ENCODE measurements at regions not wholly inside any gene's neighbourhood (a gene's known extent, or its start where the extent isn't known, plus 50 kb on each side); places are given as distances from the start of the nearest gene placed in this dataset.
"Not testable (repeated sequence)": the region's sequence is repeated elsewhere in the genome, so short reads cannot be mapped to it uniquely, and the experiment has no call there.

DNA sequence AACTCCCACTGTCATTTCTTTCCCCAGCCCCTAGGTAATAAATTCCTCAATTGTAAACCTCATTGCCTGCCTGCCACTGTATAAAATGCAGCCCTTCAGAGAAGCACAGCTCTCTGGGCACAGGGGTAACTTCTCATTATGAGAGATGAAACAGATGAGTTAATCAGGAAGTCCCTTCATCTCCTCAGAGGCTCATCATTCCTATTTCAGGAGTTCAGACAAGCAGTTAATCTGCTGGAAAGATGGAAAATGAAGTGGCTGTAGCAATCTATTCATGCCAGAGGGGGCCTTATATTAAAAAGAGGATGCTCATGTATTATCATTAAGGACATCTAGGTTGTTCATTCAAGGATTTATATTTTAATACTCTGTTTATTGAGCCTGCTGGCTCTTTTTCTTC is 519.5 kb upstream of the LMCD1 start:
- intact Hi-C loops (cut with DNase I): no loop called here
- no peak for DNase-seq

DNA sequence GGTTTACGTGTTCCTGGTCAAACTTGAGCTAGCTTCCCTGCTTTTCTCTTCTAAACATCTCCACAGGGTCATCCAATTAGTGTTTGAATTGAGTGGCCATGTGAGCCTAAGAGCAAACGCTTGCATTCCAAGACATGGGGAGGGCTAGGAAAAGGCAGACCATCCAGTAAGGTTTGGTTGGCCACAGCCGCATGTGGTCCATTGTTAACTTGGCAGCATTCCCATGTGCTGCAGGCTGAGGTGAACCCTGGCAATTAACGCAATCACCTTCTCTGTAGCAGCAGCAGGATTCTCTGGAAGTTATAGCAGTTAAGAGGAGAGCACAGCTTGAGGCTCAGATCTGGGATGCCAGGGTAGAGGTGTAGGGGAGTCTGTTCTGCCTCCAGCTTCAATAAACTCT is 502.2 kb upstream of the LMCD1 start:
- intact Hi-C loops (cut with DNase I): no loop called here
- DNase-seq: no peak

- intact Hi-C loops (cut with DNase I): no loop called here
- DNase-seq: no peak
Observed at GRCh38 chr3:8001307-8001706, 500.3 kb upstream of the LMCD1 start.

DNA sequence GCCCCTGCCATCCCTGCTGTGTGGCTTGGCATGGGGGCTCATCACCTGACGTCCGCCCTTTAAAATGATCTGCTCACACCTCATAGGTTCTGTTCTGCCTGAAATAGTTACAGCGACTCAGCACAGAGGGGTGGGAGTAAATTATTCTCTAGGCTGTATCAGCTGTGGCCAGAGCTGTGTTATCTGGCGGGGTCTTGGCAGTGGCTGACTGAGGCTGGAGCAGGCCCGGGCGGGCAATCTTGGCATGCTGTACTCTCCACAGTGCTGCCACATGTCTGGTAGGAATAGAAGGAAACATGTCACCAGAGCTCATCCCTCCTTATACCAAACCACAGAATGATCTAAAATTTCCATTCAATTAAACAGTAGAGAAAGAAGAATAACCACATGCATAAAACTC is 499.9 kb upstream of the LMCD1 start:
- intact Hi-C loops (cut with DNase I): no loop called here
- peak in 1 of 10 donors; percentile 54 for DNase-seq

- no peak for DNase-seq
- intact Hi-C loops (cut with DNase I): no loop called here
Observed at GRCh38 chr3:8011902-8012301, 489.7 kb upstream of the LMCD1 start.

- DNase-seq: peak in 1 of 10 donors; percentile 39
- intact Hi-C loops (cut with DNase I): no loop called here
Observed at GRCh38 chr3:8020047-8020841, 481.4 kb upstream of the LMCD1 start.

DNA sequence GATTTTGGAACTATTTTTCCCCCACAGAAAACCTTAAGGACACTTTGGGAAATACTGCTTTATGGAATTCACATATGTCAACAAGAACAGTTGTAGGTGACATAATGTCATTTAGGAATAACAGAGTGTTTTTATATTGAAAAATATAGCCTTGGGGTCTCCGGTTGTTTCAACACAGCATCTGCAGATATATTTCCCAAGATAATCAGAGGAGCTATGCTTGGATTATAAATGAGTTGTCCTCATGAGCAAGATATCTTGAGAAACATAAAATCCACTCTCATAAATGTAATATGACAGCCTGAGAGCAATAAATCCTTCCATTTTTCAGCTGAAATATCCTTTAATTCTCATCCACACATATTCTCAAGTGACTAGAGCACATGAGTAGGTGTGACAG is 473.7 kb upstream of the LMCD1 start:
- DNase-seq: no peak
- intact Hi-C loops (cut with DNase I): no loop called here

GRCh38 chr3:8050283-8050682 is 451.3 kb upstream of the LMCD1 start:
- intact Hi-C loops (cut with DNase I): no loop called here
- no peak for DNase-seq

- intact Hi-C loops (cut with DNase I): no loop called here
- DNase-seq: peak in 3 of 10 donors; percentile 2 to 54 (median 8)
Observed at GRCh38 chr3:8052659-8053058, 449.0 kb upstream of the LMCD1 start.

- peak in 2 of 10 donors; percentile 50 to 62 for DNase-seq
Observed at GRCh38 chr3:8068135-8068534, 433.5 kb upstream of the LMCD1 start.

GRCh38 chr3:8069471-8069870 is 432.2 kb upstream of the LMCD1 start:
- no peak for DNase-seq
- intact Hi-C loops (cut with DNase I): no loop called here

More at GRCh38 chr3:8068135-8068534, 433.5 kb upstream of the LMCD1 start:
- intact Hi-C loops (cut with DNase I): not testable (repeated sequence)

DNA sequence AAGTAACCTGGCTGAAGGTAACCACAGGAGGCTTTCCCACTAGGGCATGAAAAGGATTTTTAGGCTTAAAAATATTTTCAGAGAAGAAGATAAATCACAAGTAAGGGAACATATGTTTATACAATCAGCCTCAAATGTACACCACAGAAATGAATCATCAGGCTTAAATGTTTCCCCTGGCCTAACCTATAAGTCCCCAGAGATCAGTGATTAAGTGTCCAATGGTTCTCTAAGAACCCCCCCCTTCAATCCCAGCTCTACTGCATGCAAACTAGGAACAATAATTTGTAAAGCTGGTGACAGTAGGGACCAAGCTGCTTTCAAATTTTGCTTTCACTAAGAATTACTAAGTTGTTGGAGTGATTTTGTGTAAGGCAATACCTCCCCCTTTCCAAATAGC is 431.6 kb upstream of the LMCD1 start:
- intact Hi-C loops (cut with DNase I): no loop called here
- DNase-seq: no peak

DNA sequence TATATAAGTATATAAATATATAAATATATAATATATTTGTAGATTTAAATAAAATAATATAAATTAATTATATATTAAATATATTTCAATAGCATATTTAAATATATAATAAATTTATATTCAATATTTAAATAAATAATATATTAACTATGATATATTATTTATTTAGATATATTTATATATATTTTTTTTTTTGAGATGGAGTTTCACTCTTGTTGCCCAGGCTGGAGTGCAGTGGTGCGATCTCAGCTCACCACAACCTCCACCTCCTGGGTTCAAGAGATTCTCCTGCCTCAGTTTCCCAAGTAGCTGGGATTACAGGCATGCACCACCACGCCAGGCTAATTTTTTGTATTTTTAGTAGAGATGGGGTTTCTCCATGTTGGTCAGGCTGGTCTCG is 426.9 kb upstream of the LMCD1 start:
- intact Hi-C loops (cut with DNase I); DNase-seq: not testable (repeated sequence)

GRCh38 chr3:8077126-8077525 is 424.5 kb upstream of the LMCD1 start:
- DNase-seq: no peak
- intact Hi-C loops (cut with DNase I): no loop called here

DNA sequence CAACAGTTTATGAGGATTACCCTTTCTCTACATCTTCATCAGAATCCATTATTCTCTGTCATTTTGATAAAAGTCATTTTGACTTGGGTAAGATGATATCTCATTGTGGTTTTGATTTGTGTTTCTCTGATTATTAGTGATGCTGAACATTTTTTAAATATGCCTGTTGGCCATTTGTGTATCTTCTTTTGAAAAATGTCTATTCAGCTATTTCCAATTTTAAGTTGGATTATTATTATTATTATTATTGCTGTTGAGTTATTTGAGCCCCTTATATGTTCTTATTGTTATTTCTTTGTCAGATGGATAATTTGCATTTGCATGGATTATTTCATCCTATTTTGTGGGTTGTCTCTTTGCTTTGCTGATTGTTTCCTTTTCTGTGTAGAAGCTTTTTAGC is 421.2 kb upstream of the LMCD1 start:
- no peak for DNase-seq
- intact Hi-C loops (cut with DNase I): no loop called here

- intact Hi-C loops (cut with DNase I): no loop called here
- no peak for DNase-seq
Observed at GRCh38 chr3:8085498-8085897, 416.1 kb upstream of the LMCD1 start.

DNA sequence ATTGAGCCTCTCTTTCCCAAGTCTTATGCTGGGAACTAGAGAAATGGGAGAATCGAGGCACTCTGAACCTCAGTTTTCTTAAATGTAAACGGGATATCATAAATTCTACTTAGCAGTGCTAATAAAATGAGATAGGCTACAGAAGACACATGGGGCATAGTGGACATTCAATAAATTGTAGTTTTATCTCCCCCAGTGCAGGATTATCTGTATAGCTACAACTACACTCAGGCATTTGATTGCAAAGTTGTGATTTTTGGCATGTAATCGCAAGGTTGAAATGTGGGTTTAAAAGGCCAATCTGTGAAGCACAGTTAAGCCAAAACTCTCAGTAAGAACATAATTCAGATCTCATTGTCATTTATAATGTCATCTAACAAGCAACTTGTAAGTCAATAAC is 413.7 kb upstream of the LMCD1 start:
- no peak for DNase-seq
- intact Hi-C loops (cut with DNase I): no loop called here

DNA sequence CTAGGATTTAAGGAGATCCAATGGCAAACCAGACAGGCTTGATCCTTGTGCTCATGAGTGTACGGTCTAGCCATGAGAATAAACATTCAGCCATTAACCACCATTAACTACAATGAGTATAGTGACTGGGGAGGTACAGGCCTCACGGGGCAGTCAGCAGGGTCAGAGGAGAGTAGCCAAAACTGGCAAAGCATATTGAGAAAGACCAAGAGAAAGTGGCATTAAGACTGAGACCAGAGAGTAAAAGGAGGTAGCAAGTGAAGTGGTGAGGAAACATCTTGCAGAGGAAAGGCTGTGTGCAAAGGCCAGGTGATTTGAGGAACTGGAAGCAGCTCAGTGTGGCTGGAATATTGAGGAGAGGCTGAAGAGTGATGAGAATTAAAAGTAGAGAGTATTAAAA is 407.2 kb upstream of the LMCD1 start:
- intact Hi-C loops (cut with DNase I): no loop called here
- no peak for DNase-seq

GRCh38 chr3:8095724-8096123 is 405.9 kb upstream of the LMCD1 start:
- no peak for DNase-seq

DNA sequence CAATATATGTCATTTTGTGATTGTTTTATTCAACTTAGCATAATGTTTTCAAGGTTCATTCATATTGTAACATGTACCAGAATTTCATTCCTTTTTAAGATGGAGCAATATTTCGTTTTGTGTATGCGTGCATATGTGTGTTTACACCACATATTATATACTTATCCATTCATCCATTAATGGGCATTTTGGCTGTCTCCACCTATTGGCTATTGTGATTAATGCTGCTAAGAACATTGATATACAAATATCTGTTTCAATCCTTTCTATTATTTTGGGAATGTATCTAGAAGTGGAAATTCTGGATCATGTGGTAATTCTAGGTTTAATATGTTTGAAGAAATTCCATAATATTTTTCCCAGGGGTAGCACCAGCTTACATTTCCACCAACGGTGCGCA is 403.9 kb upstream of the LMCD1 start:
- DNase-seq: no peak
- intact Hi-C loops (cut with DNase I): no loop called here

More at GRCh38 chr3:8095724-8096123, 405.9 kb upstream of the LMCD1 start:
- intact Hi-C loops (cut with DNase I): no loop called here

GRCh38 chr3:8103954-8104353 is 397.7 kb upstream of the LMCD1 start:
- DNase-seq: no peak
- intact Hi-C loops (cut with DNase I): no loop called here

- no peak for DNase-seq
- intact Hi-C loops (cut with DNase I): no loop called here
Observed at GRCh38 chr3:8106921-8107320, 394.7 kb upstream of the LMCD1 start.

All from posterior cingulate gyrus (tissue), 11 donors.